ENCODE measurements at regions not wholly inside any gene's neighbourhood (a gene's known extent, or its start where the extent isn't known, plus 50 kb on each side); places are given as distances from the start of the nearest gene placed in this dataset.

GRCh38 chr10:125462845-125463244 lies 220.1 kb downstream of the TEX36 start:
- H3K4me3 ChIP-seq: no peak overlapping the region
- no peak for TF ChIP-seq CTCF (IDR thresholded peaks at IDR 0.05)
- no peak for DNase-seq (ENCODE audit: low spot score)
- H3K27ac ChIP-seq: no peak overlapping the region

- DNase-seq (ENCODE audit: low spot score): no peak
- no peak overlapping the region for H3K4me3 ChIP-seq
- no peak overlapping the region for H3K27ac ChIP-seq
- TF ChIP-seq CTCF (IDR thresholded peaks at IDR 0.05): no peak
Observed at GRCh38 chr10:125460326-125460725, 222.6 kb downstream of the TEX36 start.

GRCh38 chr10:125457406-125457805 lies 225.6 kb downstream of the TEX36 start:
- no peak for TF ChIP-seq CTCF (IDR thresholded peaks at IDR 0.05)
- no peak overlapping the region for H3K27ac ChIP-seq
- no peak overlapping the region for H3K4me3 ChIP-seq
- DNase-seq (ENCODE audit: low spot score): no peak

GRCh38 chr10:125455855-125456254 lies 227.1 kb downstream of the TEX36 start:
- DNase-seq (ENCODE audit: low spot score): no peak
- no peak overlapping the region for H3K4me3 ChIP-seq
- no peak for TF ChIP-seq CTCF (IDR thresholded peaks at IDR 0.05)
- no peak overlapping the region for H3K27ac ChIP-seq

GRCh38 chr10:125455431-125455830 lies 227.5 kb downstream of the TEX36 start:
- no peak for TF ChIP-seq CTCF (IDR thresholded peaks at IDR 0.05)
- Histone ChIP-seq H3K4me3 (no peak overlapping the region), H3K27ac (no peak overlapping the region)
- no peak for DNase-seq (ENCODE audit: low spot score)

GRCh38 chr10:125451319-125451718 lies 231.6 kb downstream of the TEX36 start:
- no peak for DNase-seq (ENCODE audit: low spot score)
- Histone ChIP-seq H3K4me3 (no peak overlapping the region), H3K27ac (no peak overlapping the region)
- no peak for TF ChIP-seq CTCF (IDR thresholded peaks at IDR 0.05)

GRCh38 chr10:125450218-125450617 lies 232.7 kb downstream of the TEX36 start:
- TF ChIP-seq CTCF (IDR thresholded peaks at IDR 0.05): no peak
- Histone ChIP-seq H3K27ac (no peak overlapping the region), H3K4me3 (no peak overlapping the region)
- DNase-seq (ENCODE audit: low spot score): no peak
